CD4-positive, alpha-beta T cell treated with Interleukin-21 for 1 hour (primary cell): ENCODE measurements at regions not wholly inside any gene's neighbourhood (a gene's known extent, or its start where the extent isn't known, plus 50 kb on each side); places are given as distances from the start of the nearest gene placed in this dataset.
"Not testable (repeated sequence)": the region's sequence is repeated elsewhere in the genome, so short reads cannot be mapped to it uniquely, and the experiment has no call there.

Experiments used
- DNase-seq: peaks from one replicate; pipeline ENCODE4 v3.0.0-alpha.2; 2020

- DNase-seq: not testable (repeated sequence)
These were observed 102.8 kb upstream of the KCNMA1 start for GRCh38 chr10:77740396-77740795.

GRCh38 chr10:77738496-77739158 is 101.0 kb upstream of the KCNMA1 start:
- no peak for DNase-seq

GRCh38 chr10:77737608-77738007 is 100.0 kb upstream of the KCNMA1 start:
- no peak for DNase-seq

GRCh38 chr10:77735136-77735535 is 97.5 kb upstream of the KCNMA1 start:
- DNase-seq: not testable (repeated sequence)

- no peak for DNase-seq
These were observed 94.8 kb upstream of the KCNMA1 start for GRCh38 chr10:77732213-77733003.

GRCh38 chr10:77727481-77727880 is 89.9 kb upstream of the KCNMA1 start:
- no peak for DNase-seq

GRCh38 chr10:77726732-77727131 is 89.1 kb upstream of the KCNMA1 start:
- DNase-seq: no peak

- no peak for DNase-seq
These were observed 88.7 kb upstream of the KCNMA1 start for GRCh38 chr10:77726301-77726700.

- DNase-seq: no peak
These were observed 87.2 kb upstream of the KCNMA1 start for GRCh38 chr10:77724820-77725219.

- no peak for DNase-seq
These were observed 85.8 kb upstream of the KCNMA1 start for GRCh38 chr10:77723376-77723775.

- DNase-seq: not testable (repeated sequence)
These were observed 85.3 kb upstream of the KCNMA1 start for GRCh38 chr10:77722956-77723355.

GRCh38 chr10:77721815-77722214 is 84.2 kb upstream of the KCNMA1 start:
- no peak for DNase-seq

- no peak for DNase-seq
These were observed 81.3 kb upstream of the KCNMA1 start for GRCh38 chr10:77718957-77719356.

GRCh38 chr10:77718312-77718711 is 80.7 kb upstream of the KCNMA1 start:
- not testable (repeated sequence) for DNase-seq

- DNase-seq: no peak
These were observed 79.7 kb upstream of the KCNMA1 start for GRCh38 chr10:77717336-77717735.

GRCh38 chr10:77716458-77717317 is 79.1 kb upstream of the KCNMA1 start:
- DNase-seq: no peak

GRCh38 chr10:77715536-77715935 is 77.9 kb upstream of the KCNMA1 start:
- DNase-seq: no peak

- peak; percentile 2 for DNase-seq
These were observed 77.5 kb upstream of the KCNMA1 start for GRCh38 chr10:77715088-77715487.

GRCh38 chr10:77713521-77714280 is 76.1 kb upstream of the KCNMA1 start:
- DNase-seq: no peak

GRCh38 chr10:77712207-77712606 is 74.6 kb upstream of the KCNMA1 start:
- no peak for DNase-seq

GRCh38 chr10:77711683-77712049 is 74.1 kb upstream of the KCNMA1 start:
- no peak for DNase-seq

- peak; percentile 63 for DNase-seq
These were observed 73.4 kb upstream of the KCNMA1 start for GRCh38 chr10:77710759-77711682.
